Bronchial epithelial cell (primary cell): ENCODE measurements at regions not wholly inside any gene's neighbourhood (a gene's known extent, or its start where the extent isn't known, plus 50 kb on each side); places are given as distances from the start of the nearest gene placed in this dataset.

ENCODE experiments used
- DNase-seq: peaks from one replicate; pipeline ENCODE4 v3.0.0-alpha.2; 2010; ENCODE audit warnings: low read depth
- FAIRE-seq: peaks from 2 replicates; lab custom pipeline; 2011; peaks lifted over from hg19 to GRCh38; lab: Jason Lieb, UNC
- H3K27me3 ChIP-seq: 2 replicates; pipeline ENCODE4 v1.5.1; 2011; ENCODE audit warnings: low read length; ENCODE audit not compliant: control insufficient read depth, insufficient read depth
- H3K36me3 ChIP-seq: 2 replicates; pipeline ENCODE4 v1.5.1; 2011; ENCODE audit warnings: low read length; ENCODE audit not compliant: control insufficient read depth, insufficient read depth
- H3K4me3 ChIP-seq: 2 replicates; pipeline ENCODE4 v1.5.1; 2011; ENCODE audit warnings: mild to moderate bottlenecking, low read depth, low read length, control low read depth
- TF ChIP-seq, protein P1 (sequence below): IDR thresholded peaks from 2 replicates; pipeline ENCODE4 v1.5.1; 2011; ENCODE audit warnings: mild to moderate bottlenecking, moderate library complexity, low read length, control low read depth, inconsistent platforms; ENCODE audit not compliant: insufficient read depth, severe bottlenecking

DNA sequence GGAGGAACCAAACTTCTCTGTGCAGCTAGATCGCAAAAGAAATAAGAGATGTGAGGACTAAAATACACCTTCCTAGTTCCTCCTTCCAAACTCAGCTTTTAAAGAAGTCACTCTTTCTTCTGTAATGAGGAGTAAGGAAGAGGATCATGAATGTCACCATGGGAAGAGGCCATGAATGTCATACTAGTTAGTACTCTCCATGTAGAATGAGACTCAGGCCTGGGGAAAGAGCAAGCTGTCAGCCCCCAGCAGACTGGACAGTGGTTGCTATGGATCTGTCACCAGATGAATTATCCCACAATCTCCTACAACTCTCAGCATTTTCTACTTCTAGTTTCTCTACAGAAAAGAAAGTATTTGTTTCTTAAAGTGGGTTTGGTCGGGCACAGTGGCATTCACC lies 57.1 kb upstream of the PRDM8 start:
- H3K27me3 ChIP-seq: no peaks in the 10 kb centered on the region
- FAIRE-seq (no peak), DNase-seq (no peak)
- H3K4me3 ChIP-seq: no peak overlapping the region
- TF ChIP-seq, protein P1, sequence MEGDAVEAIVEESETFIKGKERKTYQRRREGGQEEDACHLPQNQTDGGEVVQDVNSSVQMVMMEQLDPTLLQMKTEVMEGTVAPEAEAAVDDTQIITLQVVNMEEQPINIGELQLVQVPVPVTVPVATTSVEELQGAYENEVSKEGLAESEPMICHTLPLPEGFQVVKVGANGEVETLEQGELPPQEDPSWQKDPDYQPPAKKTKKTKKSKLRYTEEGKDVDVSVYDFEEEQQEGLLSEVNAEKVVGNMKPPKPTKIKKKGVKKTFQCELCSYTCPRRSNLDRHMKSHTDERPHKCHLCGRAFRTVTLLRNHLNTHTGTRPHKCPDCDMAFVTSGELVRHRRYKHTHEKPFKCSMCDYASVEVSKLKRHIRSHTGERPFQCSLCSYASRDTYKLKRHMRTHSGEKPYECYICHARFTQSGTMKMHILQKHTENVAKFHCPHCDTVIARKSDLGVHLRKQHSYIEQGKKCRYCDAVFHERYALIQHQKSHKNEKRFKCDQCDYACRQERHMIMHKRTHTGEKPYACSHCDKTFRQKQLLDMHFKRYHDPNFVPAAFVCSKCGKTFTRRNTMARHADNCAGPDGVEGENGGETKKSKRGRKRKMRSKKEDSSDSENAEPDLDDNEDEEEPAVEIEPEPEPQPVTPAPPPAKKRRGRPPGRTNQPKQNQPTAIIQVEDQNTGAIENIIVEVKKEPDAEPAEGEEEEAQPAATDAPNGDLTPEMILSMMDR: no peak
- no peaks in the 10 kb centered on the region for H3K36me3 ChIP-seq

DNA sequence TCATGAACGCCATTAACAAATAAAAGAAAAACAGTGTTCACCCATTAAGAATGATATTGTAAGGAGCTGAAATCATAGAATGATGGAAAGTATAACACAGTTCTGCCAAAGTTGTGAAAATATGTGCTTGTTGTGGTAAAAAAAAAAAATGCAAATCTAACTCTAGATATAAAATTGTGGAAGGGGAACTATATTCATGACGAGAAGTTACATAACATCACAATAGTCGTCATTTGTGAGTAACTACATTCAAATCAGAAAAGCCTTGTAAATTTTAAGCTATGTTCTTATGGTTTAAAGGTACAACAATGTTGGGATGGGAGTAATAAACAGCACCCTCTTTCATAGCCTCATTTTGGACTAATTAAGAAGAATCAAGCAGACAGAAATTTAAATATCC lies 57.6 kb upstream of the PRDM8 start:
- H3K36me3 ChIP-seq: no peaks in the 10 kb centered on the region
- TF ChIP-seq, protein P1: no peak
- H3K27me3 ChIP-seq: no peaks in the 10 kb centered on the region
- H3K4me3 ChIP-seq: no peak overlapping the region
- DNase-seq: no peak
- FAIRE-seq: no peak

GRCh38 chr4:80138551-80139538 lies 58.5 kb upstream of the PRDM8 start:
- Histone ChIP-seq H3K27me3 (no peaks in the 10 kb centered on the region), H3K36me3 (no peaks in the 10 kb centered on the region), H3K4me3 (no peak overlapping the region)
- FAIRE-seq: no peak
- TF ChIP-seq, protein P1: no peak
- DNase-seq: peak; percentile 70

- H3K4me3 ChIP-seq: no peak overlapping the region
- no peaks in the 10 kb centered on the region for H3K27me3 ChIP-seq
- TF ChIP-seq, protein P1: no peak
- H3K36me3 ChIP-seq: no peaks in the 10 kb centered on the region
- DNase-seq: no peak
- FAIRE-seq: no peak
These were observed 59.7 kb upstream of the PRDM8 start for GRCh38 chr4:80137631-80138030.

DNA sequence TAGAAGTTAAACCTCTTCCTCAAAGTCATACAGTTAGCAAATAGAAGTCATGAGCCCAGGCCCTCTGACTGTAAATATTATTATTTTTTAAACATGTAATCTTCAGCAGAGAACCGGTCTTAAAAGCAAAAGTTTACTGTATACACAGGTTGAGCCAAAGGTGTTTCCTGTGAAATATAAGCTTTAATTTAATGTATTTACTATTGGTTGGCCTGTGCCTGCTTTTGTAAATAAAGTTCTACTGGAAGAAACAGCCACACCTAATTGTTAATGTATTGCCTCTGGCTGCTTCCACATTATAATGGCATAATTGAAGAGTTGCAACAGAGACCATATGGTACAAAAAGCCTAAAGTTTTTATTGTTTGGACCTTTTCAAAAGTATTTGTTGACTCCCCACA lies 61.0 kb upstream of the PRDM8 start:
- Histone ChIP-seq H3K27me3 (no peaks in the 10 kb centered on the region), H3K4me3 (no peak overlapping the region), H3K36me3 (no peaks in the 10 kb centered on the region)
- peak; percentile 37 for DNase-seq
- no peak for FAIRE-seq
- TF ChIP-seq, protein P1: no peak

- DNase-seq: no peak
- no peak overlapping the region for H3K4me3 ChIP-seq
- no peak for FAIRE-seq
- TF ChIP-seq, protein P1: no peak
- no peaks in the 10 kb centered on the region for H3K27me3 ChIP-seq
- H3K36me3 ChIP-seq: no peaks in the 10 kb centered on the region
These were observed 61.6 kb upstream of the PRDM8 start for GRCh38 chr4:80135702-80136058.
